Heart right ventricle (tissue), 16 donors: ENCODE measurements at regions not wholly inside any gene's neighbourhood (a gene's known extent, or its start where the extent isn't known, plus 50 kb on each side); places are given as distances from the start of the nearest gene placed in this dataset.

Experiments
- ATAC-seq, 8 donors: fragments of 200-7000 bp; cut with Tn5 transposase; one replicate each; pipeline ENCODE4 v1.9.1; 2020; ENCODE audit warnings: mild to moderate bottlenecking in 8 of 8, moderate library complexity in 8 of 8, moderate number of reproducible peaks in 1 of 8
- DNase-seq, 2 donors: peaks; one replicate each; pipeline ENCODE4 v3.0.0-alpha.2; 2020
- H3K27ac ChIP-seq, 10 donors: fragments of 200-600 bp; sonication (generic) in 2 of 10; one replicate each; pipeline versions ENCODE4 v1.5.0 to v1.8.0; 2020 to 2022; ENCODE audit warnings: mild to moderate bottlenecking in 3 of 10
- H3K27me3 ChIP-seq, 7 donors: fragments of 200-600 bp; one replicate each; pipeline ENCODE4 v1.8.0; 2021 to 2022; ENCODE audit warnings: mild to moderate bottlenecking in 2 of 7
- H3K36me3 ChIP-seq, 9 donors: fragments of 200-600 bp; sonication (generic) in 1 of 9; one replicate each; pipeline versions ENCODE4 v1.5.0 to v1.8.0; 2020 to 2022; ENCODE audit warnings: mild to moderate bottlenecking in 2 of 9
- H3K4me1 ChIP-seq, 9 donors: fragments of 200-600 bp; sonication (generic) in 1 of 9; one replicate each; pipeline versions ENCODE4 v1.5.0 to v1.8.0; 2020 to 2022; ENCODE audit warnings: mild to moderate bottlenecking in 4 of 9
- H3K4me3 ChIP-seq, 10 donors: fragments of 200-600 bp; sonication (generic) in 2 of 10; one replicate each; pipeline versions ENCODE4 v1.5.0 to v1.8.0; 2020 to 2022; ENCODE audit warnings: mild to moderate bottlenecking in 7 of 10, moderate library complexity in 2 of 10
- H3K9me3 ChIP-seq, 11 donors: fragments of 200-600 bp in 10 of 11; sonication (generic) in 2 of 11; one replicate each; pipeline versions ENCODE4 v1.5.0 to v1.8.0; 2013 to 2022; ENCODE audit warnings: mild to moderate bottlenecking in 2 of 11, control low read depth in 1 of 11, moderate library complexity in 1 of 11
- CTCF ChIP-seq, 9 donors: fragments of 200-600 bp; sonication (generic) in 2 of 9; IDR thresholded peaks; one replicate each; pipeline versions ENCODE4 v1.5.0 to v1.8.0; 2021 to 2022; ENCODE audit warnings: antibody characterized with exemption in 9 of 9, mild to moderate bottlenecking in 5 of 9, moderate library complexity in 1 of 9
- WGBS, 2 donors: extraction: QIAGEN DNeasy Blood & Tissue Kit; methylation state at CpG; one replicate each; pipeline ENCODE4 v1.1.7; 2013; ENCODE audit warnings: inconsistent platforms in 1 of 2; 5-methylcytosine and 5-hydroxymethylcytosine counted together
- intact Hi-C, 10 donors: fragments of 100-400 bp; cut with DNase I; formaldehyde crosslinking; loops; one replicate each; pipeline versions ENCODE4 v1.11.1 to v1.14.2; 2022
- donor health status: Arrhythmogenic right ventricular cardiomyopathy.
- donor health status: ischemic (EF 13 %, LVEDD 7.1; RV severe dilation, severe dysfunction).
- donor health status: healthy with polysubstance abuse.
- donor health status: DM: no; HTN: yes; CAD: no.
- donor health status: DM: no; HTN: no; CAD: no.
- donor health status: ischemic (EF 25% LVEDD 6.9; RV normal size, moderate dysfunction).
- donor health status: ischemic (EF 25% LVEDD 5.7; RV mildly dilated, moderate dysfunction).
- donor health status: healthy.
- donor health status: DM: yes; HTN: yes; CAD: no.
- donor health status: Ischemic cardiomyopathy.
- donor health status: ischemic (EF 35%, LVEDD 5.7; RV mildly dilated, moderate dysfunction).
- donor health status: nonischemic (EF 11% LVEDD 7.7; RV severe dilation, severe dysfunction).
- donor health status: DM: yes; HTN: yes; CAD: no.
- donor health status: PGD.
- donor health status: ischemic (EF 29% LVEDD 5.4; RV normal size, mild dysfunction).
- donor health status: nonischemic (EF 23%, LVEDD 6.1; RV moderate dilation, normal function).

GRCh38 chr2:888906-889566 is 61.6 kb upstream of the SNTG2 start:
- no peak for TF ChIP-seq CTCF (IDR thresholded peaks at IDR 0.05)
- Histone ChIP-seq H3K4me1 (peaks cover 0 to 4% (median 0%) of the 10 kb centered on the region in 9 donors), H3K27ac (no peak overlapping the region), H3K4me3 (no peak overlapping the region), H3K9me3 (no peaks in the 10 kb centered on the region), H3K36me3 (no peaks in the 10 kb centered on the region), H3K27me3 (peaks cover 0 to 52% (median 33%) of the 10 kb centered on the region in 7 donors)
- WGBS, 2 donors = 71 to 77% methylated on average over 14 of the region's 14 CpGs
- no peak for ATAC-seq
- intact Hi-C loops = no loop called here
- no peak for DNase-seq

- H3K4me1 ChIP-seq = peaks cover 0 to 10% (median 0%) of the 10 kb centered on the region in 9 donors
- H3K27me3 ChIP-seq = peaks cover 0 to 57% (median 36%) of the 10 kb centered on the region in 7 donors
- no peaks in the 10 kb centered on the region for H3K36me3 ChIP-seq
- no peak for TF ChIP-seq CTCF (IDR thresholded peaks at IDR 0.05)
- H3K27ac ChIP-seq = no peak overlapping the region
- WGBS, 2 donors = 48 to 62% methylated on average over 13 of the region's 13 CpGs
- intact Hi-C loops = no loop called here
- DNase-seq (no peak), ATAC-seq (no peak)
- no peak overlapping the region for H3K4me3 ChIP-seq
- H3K9me3 ChIP-seq = no peaks in the 10 kb centered on the region
Measured at GRCh38 chr2:888211-888801, 62.3 kb upstream of the SNTG2 start.

- Histone ChIP-seq H3K4me3 (no peak overlapping the region), H3K27ac (no peak overlapping the region), H3K9me3 (no peaks in the 10 kb centered on the region), H3K36me3 (no peaks in the 10 kb centered on the region), H3K4me1 (peaks cover 0 to 10% (median 0%) of the 10 kb centered on the region in 9 donors), H3K27me3 (peaks cover 0 to 58% (median 36%) of the 10 kb centered on the region in 7 donors)
- no peak for DNase-seq
- WGBS, 2 donors = 74 to 80% methylated on average over 6 of the region's 6 CpGs
- intact Hi-C loops = no loop called here
- ATAC-seq = no peak
- TF ChIP-seq CTCF (IDR thresholded peaks at IDR 0.05) = no peak
Measured at GRCh38 chr2:887639-888038, 63.0 kb upstream of the SNTG2 start.

GRCh38 chr2:886072-887022 is 64.3 kb upstream of the SNTG2 start:
- Histone ChIP-seq H3K36me3 (no peaks in the 10 kb centered on the region), H3K27me3 (peaks cover 0 to 54% (median 42%) of the 10 kb centered on the region in 7 donors), H3K27ac (no peak overlapping the region), H3K4me1 (peaks cover 0 to 10% (median 0%) of the 10 kb centered on the region in 9 donors), H3K4me3 (no peak overlapping the region), H3K9me3 (no peaks in the 10 kb centered on the region)
- intact Hi-C loops = no loop called here
- TF ChIP-seq CTCF (IDR thresholded peaks at IDR 0.05) = no peak
- DNase-seq (no peak), ATAC-seq (no peak)
- WGBS, 2 donors = 94% methylated on average over 34 of the region's 34 CpGs
